ENCODE measurements at regions not wholly inside any gene's neighbourhood (a gene's known extent, or its start where the extent isn't known, plus 50 kb on each side); places are given as distances from the start of the nearest gene placed in this dataset.

GRCh38 chr5:38643616-38644015 lies 87.2 kb upstream of the LIFR start:
- TF ChIP-seq CTCF (IDR thresholded peaks at IDR 0.05; ENCODE audit: low read depth, low read length), result no peak
- TF ChIP-seq MAX (IDR thresholded peaks at IDR 0.05; ENCODE audit: low read depth, low read length), result no peak
- no peak for TF ChIP-seq POLR2A (IDR thresholded peaks at IDR 0.05; ENCODE audit: extremely low read depth, insufficient read length)

Measured in NB4 (cell line).